Ishikawa (cell line): ENCODE measurements at regions not wholly inside any gene's neighbourhood (a gene's known extent, or its start where the extent isn't known, plus 50 kb on each side); places are given as distances from the start of the nearest gene placed in this dataset.

ENCODE experiments used
- CEBPB ChIP-seq: IDR thresholded peaks from 2 replicates; pipeline ENCODE4 v1.6.1; 2012
- CREB1 ChIP-seq: IDR thresholded peaks from 2 replicates; pipeline ENCODE4 v1.6.1; 2012; ENCODE audit warnings: low read depth
- EGR1 ChIP-seq: IDR thresholded peaks from 2 replicates; pipeline ENCODE4 v1.6.1; 2012
- EP300 ChIP-seq: IDR thresholded peaks from 2 replicates; pipeline ENCODE4 v1.6.1; 2012; ENCODE audit warnings: borderline replicate concordance
- FOXM1 ChIP-seq: IDR thresholded peaks from 2 replicates; pipeline ENCODE4 v1.6.1; 2012; ENCODE audit warnings: low read depth, borderline replicate concordance
- NFIC ChIP-seq: IDR thresholded peaks from 2 replicates; pipeline ENCODE4 v1.6.1; 2012
- RAD21 ChIP-seq: IDR thresholded peaks from 2 replicates; pipeline ENCODE4 v1.6.1; 2012; ENCODE audit warnings: low read depth
- TAF1 ChIP-seq: IDR thresholded peaks from 2 replicates; pipeline ENCODE4 v1.6.1; 2012; ENCODE audit warnings: low read depth, mild to moderate bottlenecking
- TCF12 ChIP-seq: IDR thresholded peaks from 2 replicates; pipeline ENCODE4 v1.6.1; 2012; ENCODE audit warnings: low read depth
- TEAD4 ChIP-seq: IDR thresholded peaks from 2 replicates; pipeline ENCODE4 v1.6.1; 2012
- YY1 ChIP-seq: IDR thresholded peaks from 2 replicates; pipeline ENCODE4 v1.6.1; 2012; ENCODE audit warnings: low read depth
- ZBTB7A ChIP-seq: IDR thresholded peaks from 2 replicates; pipeline ENCODE4 v1.6.1; 2012; ENCODE audit warnings: low read depth
- TF ChIP-seq, protein P1 (sequence below): IDR thresholded peaks from 2 replicates; pipeline ENCODE4 v1.6.1; 2012; ENCODE audit warnings: low read depth, mild to moderate bottlenecking
- TF ChIP-seq, protein P2 (sequence below): IDR thresholded peaks from 2 replicates; pipeline ENCODE4 v1.6.1; 2012
- TF ChIP-seq, protein P3 (sequence below): IDR thresholded peaks from 2 replicates; pipeline ENCODE4 v1.6.1; 2012

DNA sequence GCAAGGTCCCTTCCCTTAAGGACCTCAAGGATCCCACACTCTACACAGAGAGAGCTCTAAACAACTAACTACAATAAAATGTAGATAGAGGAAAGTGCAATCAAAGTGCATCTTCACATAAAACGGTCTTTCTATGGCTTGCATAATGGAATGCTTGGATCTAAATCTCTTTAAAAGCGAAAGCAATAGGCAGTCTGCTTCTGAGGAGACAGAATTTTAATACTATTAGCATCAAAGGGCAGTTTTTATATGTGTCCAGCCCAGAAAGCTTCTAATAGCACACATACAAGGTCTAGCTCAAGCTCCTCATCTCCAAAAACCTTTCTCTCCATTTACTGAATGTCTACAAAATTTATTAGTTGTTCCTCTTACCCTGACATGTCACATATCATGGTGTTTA is 101.5 kb upstream of the C1GALT1 start:
- no peak for TF ChIP-seq RAD21
- no peak for TF ChIP-seq TAF1
- no peak for TF ChIP-seq FOXM1
- TF ChIP-seq, protein P1, sequence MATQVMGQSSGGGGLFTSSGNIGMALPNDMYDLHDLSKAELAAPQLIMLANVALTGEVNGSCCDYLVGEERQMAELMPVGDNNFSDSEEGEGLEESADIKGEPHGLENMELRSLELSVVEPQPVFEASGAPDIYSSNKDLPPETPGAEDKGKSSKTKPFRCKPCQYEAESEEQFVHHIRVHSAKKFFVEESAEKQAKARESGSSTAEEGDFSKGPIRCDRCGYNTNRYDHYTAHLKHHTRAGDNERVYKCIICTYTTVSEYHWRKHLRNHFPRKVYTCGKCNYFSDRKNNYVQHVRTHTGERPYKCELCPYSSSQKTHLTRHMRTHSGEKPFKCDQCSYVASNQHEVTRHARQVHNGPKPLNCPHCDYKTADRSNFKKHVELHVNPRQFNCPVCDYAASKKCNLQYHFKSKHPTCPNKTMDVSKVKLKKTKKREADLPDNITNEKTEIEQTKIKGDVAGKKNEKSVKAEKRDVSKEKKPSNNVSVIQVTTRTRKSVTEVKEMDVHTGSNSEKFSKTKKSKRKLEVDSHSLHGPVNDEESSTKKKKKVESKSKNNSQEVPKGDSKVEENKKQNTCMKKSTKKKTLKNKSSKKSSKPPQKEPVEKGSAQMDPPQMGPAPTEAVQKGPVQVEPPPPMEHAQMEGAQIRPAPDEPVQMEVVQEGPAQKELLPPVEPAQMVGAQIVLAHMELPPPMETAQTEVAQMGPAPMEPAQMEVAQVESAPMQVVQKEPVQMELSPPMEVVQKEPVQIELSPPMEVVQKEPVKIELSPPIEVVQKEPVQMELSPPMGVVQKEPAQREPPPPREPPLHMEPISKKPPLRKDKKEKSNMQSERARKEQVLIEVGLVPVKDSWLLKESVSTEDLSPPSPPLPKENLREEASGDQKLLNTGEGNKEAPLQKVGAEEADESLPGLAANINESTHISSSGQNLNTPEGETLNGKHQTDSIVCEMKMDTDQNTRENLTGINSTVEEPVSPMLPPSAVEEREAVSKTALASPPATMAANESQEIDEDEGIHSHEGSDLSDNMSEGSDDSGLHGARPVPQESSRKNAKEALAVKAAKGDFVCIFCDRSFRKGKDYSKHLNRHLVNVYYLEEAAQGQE, result no peak
- no peak for TF ChIP-seq TEAD4
- TF ChIP-seq ZBTB7A, result no peak
- no peak for TF ChIP-seq EGR1
- TF ChIP-seq, protein P2, sequence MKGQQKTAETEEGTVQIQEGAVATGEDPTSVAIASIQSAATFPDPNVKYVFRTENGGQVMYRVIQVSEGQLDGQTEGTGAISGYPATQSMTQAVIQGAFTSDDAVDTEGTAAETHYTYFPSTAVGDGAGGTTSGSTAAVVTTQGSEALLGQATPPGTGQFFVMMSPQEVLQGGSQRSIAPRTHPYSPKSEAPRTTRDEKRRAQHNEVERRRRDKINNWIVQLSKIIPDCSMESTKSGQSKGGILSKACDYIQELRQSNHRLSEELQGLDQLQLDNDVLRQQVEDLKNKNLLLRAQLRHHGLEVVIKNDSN, result no peak
- no peak for TF ChIP-seq CREB1
- no peak for TF ChIP-seq EP300
- no peak for TF ChIP-seq CEBPB
- no peak for TF ChIP-seq NFIC
- TF ChIP-seq TCF12, result no peak
- TF ChIP-seq YY1, result no peak
- TF ChIP-seq, protein P3, sequence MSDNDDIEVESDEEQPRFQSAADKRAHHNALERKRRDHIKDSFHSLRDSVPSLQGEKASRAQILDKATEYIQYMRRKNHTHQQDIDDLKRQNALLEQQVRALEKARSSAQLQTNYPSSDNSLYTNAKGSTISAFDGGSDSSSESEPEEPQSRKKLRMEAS, result no peak

DNA sequence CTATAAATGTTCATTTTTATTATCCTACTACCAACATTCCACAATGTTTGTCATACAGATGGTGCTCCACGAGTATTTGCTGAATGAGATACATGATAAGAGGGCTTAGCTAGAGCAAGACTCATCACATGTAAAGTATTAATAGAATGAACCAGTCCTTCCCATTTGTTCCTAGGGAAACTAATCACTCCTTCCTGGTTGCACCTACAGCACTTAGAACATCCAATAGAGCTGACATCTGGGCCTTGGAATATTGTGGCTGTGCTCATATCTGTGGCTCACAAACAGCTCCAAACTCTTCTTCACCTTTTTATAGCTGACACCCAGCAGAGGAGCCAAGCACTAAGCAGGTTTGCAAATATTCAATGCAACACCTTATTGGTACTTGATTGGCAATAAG is 91.9 kb upstream of the C1GALT1 start:
- TF ChIP-seq TCF12 (no peak), ZBTB7A (no peak), NFIC (no peak), EP300 (no peak), YY1 (no peak), RAD21 (no peak), TAF1 (no peak)
- TF ChIP-seq, protein P3, result no peak
- TF ChIP-seq, protein P1, result no peak

DNA sequence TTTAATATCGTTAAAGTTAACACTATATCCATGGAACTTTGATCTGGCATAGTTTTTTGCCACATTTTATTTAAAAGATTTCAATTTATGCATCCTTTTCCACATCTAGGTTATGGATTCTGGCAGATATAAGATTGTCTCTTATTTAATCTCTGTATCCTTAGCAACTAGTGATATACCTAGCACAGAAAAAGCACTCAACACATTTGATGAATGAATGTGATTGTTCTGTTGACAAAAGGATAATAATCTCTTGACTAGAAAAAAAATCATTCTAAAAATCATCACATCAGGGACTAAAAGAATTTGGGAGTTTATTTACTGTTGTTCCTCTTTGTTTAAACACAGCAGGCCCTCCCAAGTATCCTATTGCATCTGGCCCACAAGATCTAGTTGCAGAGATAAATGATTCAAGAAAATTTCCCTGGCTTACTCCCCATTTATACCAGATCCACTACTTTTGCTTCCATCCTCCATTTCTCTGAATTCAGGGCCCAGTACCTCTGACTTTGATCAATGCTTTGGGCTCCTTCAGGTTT is 84.0 kb upstream of the C1GALT1 start:
- TF ChIP-seq EGR1 (no peak), TAF1 (no peak), EP300 (no peak), CREB1 (no peak), NFIC (no peak), TEAD4 (no peak), RAD21 (no peak), TCF12 (no peak), FOXM1 (no peak), CEBPB (no peak), YY1 (no peak), ZBTB7A (no peak)
- TF ChIP-seq, protein P1, result no peak
- TF ChIP-seq, protein P2, result no peak
- TF ChIP-seq, protein P3, result no peak

DNA sequence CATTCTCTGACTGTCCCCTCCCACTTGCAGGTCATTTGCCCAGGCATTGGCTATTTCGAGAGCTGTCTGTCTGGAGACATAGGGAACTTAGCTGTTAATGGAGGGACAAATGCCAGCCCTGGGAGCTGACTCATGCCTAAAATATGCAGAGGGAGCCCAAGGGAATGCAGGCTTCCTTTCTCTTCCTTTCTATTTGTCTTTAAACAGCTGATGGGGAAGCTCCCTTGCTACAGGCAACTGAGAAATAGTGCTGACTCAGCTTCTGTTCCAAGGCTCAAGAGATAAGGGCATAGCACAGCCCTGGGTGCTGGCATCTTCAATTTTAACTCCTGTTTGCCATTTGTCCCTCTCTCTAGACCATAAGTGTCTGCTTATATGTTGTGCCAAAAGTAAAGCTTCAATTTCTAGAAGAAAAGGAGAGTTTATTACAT is 82.7 kb upstream of the C1GALT1 start:
- TF ChIP-seq, protein P3, result peak; percentile 56; the same call in 1 of the 2 replicates
- 0 out of 2 replicates have a peak, but pooled peaks have one; percentile 39 for TF ChIP-seq YY1
- peak; percentile 98 for TF ChIP-seq TEAD4
- TF ChIP-seq NFIC, result peak; percentile 78
- TF ChIP-seq, protein P1, result no peak
- no peak; the same call in 1 of the 2 replicates for TF ChIP-seq RAD21
- peak; percentile 80 for TF ChIP-seq TCF12
- TF ChIP-seq FOXM1, result peak; percentile 21; the same call in 1 of the 2 replicates
- TF ChIP-seq CREB1, result 0 out of 2 replicates have a peak, but pooled peaks have one; percentile 20
- TF ChIP-seq ZBTB7A, result no peak
- TF ChIP-seq EP300, result peak; percentile 59; the same call in 1 of the 2 replicates
